Thymus (tissue), 11 donors: ENCODE measurements at regions not wholly inside any gene's neighbourhood (a gene's known extent, or its start where the extent isn't known, plus 50 kb on each side); places are given as distances from the start of the nearest gene placed in this dataset.

Experiments
- DNase-seq, 9 donors: peaks; one replicate each; pipeline ENCODE4 v3.0.0-alpha.2; 2013; ENCODE audit warnings: low spot score in 9 of 9, low read depth in 6 of 9, missing footprints in 1 of 9
- H3K27ac ChIP-seq, 2 donors: one replicate each; pipeline ENCODE4 v1.5.1; 2013; ENCODE audit warnings: control low read depth in 1 of 2, low read depth in 1 of 2, low read length in 1 of 2, mild to moderate bottlenecking in 1 of 2, moderate library complexity in 1 of 2
- H3K27me3 ChIP-seq, 2 donors: one replicate each; pipeline ENCODE4 v1.5.1; 2013; ENCODE audit warnings: low read length in 1 of 2; ENCODE audit not compliant: control insufficient read depth in 2 of 2, insufficient read depth in 1 of 2
- H3K36me3 ChIP-seq, 2 donors: one replicate each; pipeline ENCODE4 v1.5.1; 2013; ENCODE audit warnings: low read length in 1 of 2, mild to moderate bottlenecking in 1 of 2, moderate library complexity in 1 of 2; ENCODE audit not compliant: control insufficient read depth in 2 of 2, insufficient read depth in 2 of 2
- H3K4me1 ChIP-seq, 2 donors: one replicate each; pipeline ENCODE4 v1.5.1; 2013; ENCODE audit warnings: low read length in 2 of 2; ENCODE audit not compliant: control insufficient read depth in 2 of 2, insufficient read depth in 2 of 2
- H3K4me3 ChIP-seq, 2 donors: one replicate each; pipeline ENCODE4 v1.5.1; 2013; ENCODE audit warnings: low read length in 2 of 2, control low read depth in 1 of 2, mild to moderate bottlenecking in 1 of 2
- H3K9me3 ChIP-seq, 2 donors: one replicate each; pipeline ENCODE4 v1.5.1; 2013; ENCODE audit warnings: low read length in 1 of 2, mild to moderate bottlenecking in 1 of 2; ENCODE audit not compliant: control insufficient read depth in 2 of 2, insufficient read depth in 1 of 2
- WGBS: extraction: QIAGEN DNeasy Blood & Tissue Kit; methylation state at CpG from one replicate; pipeline ENCODE4 v1.1.7; 2013; 5-methylcytosine and 5-hydroxymethylcytosine counted together
- donor health status: healthy.

DNA sequence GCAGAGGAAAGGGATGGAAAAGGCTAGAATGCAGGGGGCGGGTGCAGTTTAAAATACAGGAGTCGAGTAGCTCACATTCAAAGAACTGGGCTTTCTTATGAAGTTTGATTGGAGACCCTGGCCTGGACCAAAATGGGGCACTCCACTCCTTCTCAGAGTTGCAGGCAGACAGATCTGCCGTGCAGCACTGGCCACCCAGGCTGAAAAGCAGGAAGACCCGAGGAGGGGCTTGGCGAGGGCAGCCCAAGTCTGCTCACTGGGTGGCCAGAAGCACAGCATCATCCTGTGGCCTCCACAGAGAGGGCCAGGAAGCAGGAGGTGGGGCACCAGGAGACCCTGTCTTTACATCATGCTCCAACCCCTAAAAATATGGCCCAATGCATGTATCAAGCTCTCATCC lies 109.1 kb upstream of the BCL2L14 start:
- peaks cover 0 to 2% of the 10 kb centered on the region in 2 donors for H3K9me3 ChIP-seq
- H3K27me3 ChIP-seq = no peaks in the 10 kb centered on the region
- no peak for DNase-seq
- no peaks in the 10 kb centered on the region for H3K36me3 ChIP-seq
- H3K27ac ChIP-seq = no peak overlapping the region
- H3K4me1 ChIP-seq = peaks cover 0 to 15% of the 10 kb centered on the region in 2 donors
- 83% methylated on average over 5 of the region's 5 CpGs for WGBS
- H3K4me3 ChIP-seq = no peak overlapping the region

DNA sequence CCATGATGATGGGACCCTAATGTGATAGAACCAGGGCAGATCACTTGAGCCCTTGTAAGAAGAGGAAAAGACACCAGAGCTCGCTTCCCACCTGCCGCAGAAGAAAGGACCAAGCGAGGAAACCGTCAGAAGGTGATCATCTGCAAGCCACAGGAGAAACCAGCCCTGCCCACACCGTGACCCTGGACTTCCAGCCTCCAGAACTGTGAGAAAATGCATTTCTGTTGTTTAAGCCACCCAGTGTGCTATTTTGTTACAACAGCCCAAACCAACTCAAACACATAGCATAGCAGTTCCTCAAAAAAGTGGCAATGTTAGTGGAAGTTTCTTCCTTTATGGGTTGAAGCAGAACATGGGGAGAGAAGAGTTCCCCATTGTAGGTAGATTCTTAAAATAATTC lies 107.9 kb upstream of the BCL2L14 start:
- WGBS = 99% methylated on average over 5 of the region's 5 CpGs

DNA sequence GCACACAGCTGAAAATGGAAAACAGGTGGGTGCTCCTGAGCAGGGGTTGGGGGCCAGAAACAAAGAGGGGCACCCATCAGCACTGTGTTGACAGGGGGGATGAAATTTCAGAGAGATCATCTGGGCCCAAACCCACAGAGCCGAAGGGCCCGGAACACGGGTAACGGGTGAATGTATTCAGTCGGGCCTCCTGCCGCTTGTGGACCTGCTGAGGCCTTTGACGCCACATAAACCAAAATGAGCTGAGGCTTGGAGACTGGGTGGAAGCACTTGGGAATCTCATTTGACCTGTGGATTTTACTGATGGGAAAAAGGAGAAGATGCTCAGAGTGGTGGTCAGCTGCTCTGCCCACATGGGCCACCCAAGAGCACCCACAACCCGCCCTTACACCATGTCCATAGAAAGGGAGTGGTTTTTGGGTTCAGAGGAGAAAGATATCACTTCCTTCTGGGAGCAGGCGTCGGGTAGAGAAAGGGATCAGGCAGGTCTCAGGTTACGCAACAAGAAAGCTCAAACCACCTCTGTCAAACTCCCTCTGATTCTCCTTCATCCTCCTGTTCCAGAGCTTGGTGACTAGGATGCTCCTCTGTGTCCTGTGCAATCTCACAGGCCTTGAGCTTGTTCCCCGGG lies 106.8 kb upstream of the BCL2L14 start:
- Histone ChIP-seq H3K36me3 (no peaks in the 10 kb centered on the region), H3K27me3 (no peaks in the 10 kb centered on the region), H3K9me3 (peaks cover 0 to 2% of the 10 kb centered on the region in 2 donors), H3K4me1 (peaks cover 4 to 13% of the 10 kb centered on the region in 2 donors), H3K4me3 (no peak overlapping the region), H3K27ac (no peak overlapping the region)
- WGBS = 97% methylated on average over 12 of the region's 12 CpGs
- DNase-seq = no peak

More for the DNA sequence above, 107.9 kb upstream of the BCL2L14 start:
- Histone ChIP-seq H3K9me3 (peaks cover 0 to 2% of the 10 kb centered on the region in 2 donors), H3K4me1 (peaks cover 4 to 21% of the 10 kb centered on the region in 2 donors), H3K4me3 (no peak overlapping the region), H3K27ac (no peak overlapping the region), H3K27me3 (no peaks in the 10 kb centered on the region), H3K36me3 (no peaks in the 10 kb centered on the region)
- no peak for DNase-seq

DNA sequence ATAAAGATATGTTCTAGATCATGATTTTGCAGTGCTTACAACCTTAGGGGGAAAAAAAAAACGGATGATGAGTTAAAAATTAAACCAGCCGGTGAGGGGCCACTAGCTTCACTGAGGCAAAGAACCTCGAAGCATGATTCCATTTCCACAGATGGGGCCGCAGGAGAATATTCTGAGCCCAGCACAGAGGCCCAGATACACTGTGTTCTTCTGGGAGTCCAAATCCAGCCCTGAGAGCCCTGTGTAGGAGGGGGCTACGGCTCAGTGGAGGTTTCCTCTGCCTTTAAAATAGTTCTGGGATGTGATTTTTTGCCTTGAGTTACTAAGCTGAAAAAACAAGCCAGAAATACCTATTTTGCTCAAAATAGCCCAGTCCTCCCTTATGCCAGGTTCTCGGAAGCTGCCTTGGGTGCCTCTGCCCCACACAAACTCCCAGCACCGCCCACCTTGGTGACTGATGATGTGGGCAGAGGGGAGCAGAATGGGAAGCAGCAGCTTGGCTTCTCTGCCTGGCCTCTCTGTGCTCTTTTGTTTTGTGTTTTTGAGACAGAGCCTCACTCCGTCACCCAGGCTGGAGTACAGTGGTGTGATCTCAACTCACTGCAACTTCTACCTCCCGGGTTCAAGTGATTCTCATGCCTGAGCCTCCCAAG lies 105.4 kb upstream of the BCL2L14 start:
- no peak overlapping the region for H3K27ac ChIP-seq
- H3K36me3 ChIP-seq = no peaks in the 10 kb centered on the region
- no peak for DNase-seq
- 98% methylated on average over 9 of the region's 9 CpGs for WGBS
- peaks cover 4 to 8% of the 10 kb centered on the region in 2 donors for H3K4me1 ChIP-seq
- peaks cover 0 to 2% of the 10 kb centered on the region in 2 donors for H3K9me3 ChIP-seq
- H3K4me3 ChIP-seq = no peak overlapping the region
- no peaks in the 10 kb centered on the region for H3K27me3 ChIP-seq

DNA sequence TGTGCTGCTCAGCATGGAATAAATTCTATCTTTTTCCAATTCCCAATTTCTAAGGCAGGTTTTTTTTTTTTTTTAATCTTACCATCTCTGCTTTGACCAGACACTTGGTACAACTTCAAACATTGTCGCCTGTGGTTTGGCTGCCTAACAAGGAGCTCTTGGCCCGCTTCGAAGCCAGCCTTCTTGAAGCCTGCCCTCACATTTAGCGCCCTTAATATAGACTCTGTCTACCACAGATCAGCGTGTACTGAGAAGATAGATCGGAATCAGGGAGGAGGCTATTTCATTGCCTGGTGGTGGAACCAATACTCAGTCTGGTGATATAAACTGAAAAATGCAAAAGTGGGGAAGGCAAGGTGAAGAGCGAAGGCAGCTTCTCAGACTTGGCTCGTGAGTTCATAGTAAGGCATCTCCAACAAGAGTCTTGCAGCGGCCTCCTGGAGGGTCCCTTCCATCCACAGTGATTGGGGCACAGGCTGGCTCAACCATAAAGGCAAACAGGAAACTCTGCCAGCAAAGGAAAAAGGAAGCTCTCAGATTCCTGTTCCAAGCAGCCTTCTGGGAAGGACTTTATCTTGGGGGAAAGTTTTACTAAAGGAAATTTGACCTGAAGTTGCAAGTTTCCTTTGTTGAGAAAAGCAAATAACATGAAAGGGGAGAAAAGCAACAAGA lies 103.2 kb upstream of the BCL2L14 start:
- no peak for DNase-seq
- Histone ChIP-seq H3K4me3 (no peak overlapping the region), H3K27me3 (no peaks in the 10 kb centered on the region), H3K4me1 (peaks cover 4 to 8% of the 10 kb centered on the region in 2 donors), H3K27ac (no peak overlapping the region), H3K36me3 (no peaks in the 10 kb centered on the region), H3K9me3 (no peaks in the 10 kb centered on the region)
- WGBS = 59% methylated on average over 9 of the region's 9 CpGs

DNA sequence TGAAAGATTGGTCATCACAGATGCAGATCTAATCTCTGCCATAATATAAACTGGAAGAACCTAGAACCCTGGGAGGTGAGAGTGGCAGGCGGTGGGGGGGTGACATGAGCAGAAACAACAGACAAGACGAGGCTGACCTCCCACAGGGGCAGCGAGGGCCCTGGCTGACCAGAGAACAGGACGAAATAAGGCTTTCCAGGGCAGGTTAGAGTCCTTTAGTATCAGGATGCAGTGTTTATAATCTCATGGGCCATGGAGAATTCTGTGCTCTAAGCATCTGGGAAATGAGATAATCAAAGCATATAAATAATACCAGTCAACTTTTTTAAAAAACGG lies 102.7 kb upstream of the BCL2L14 start:
- no peak for DNase-seq
- Histone ChIP-seq H3K36me3 (no peaks in the 10 kb centered on the region), H3K4me1 (peaks cover 4 to 8% of the 10 kb centered on the region in 2 donors), H3K4me3 (no peak overlapping the region), H3K27ac (no peak overlapping the region), H3K27me3 (no peaks in the 10 kb centered on the region), H3K9me3 (no peaks in the 10 kb centered on the region)
- WGBS = 79% methylated on average over 5 of the region's 5 CpGs

DNA sequence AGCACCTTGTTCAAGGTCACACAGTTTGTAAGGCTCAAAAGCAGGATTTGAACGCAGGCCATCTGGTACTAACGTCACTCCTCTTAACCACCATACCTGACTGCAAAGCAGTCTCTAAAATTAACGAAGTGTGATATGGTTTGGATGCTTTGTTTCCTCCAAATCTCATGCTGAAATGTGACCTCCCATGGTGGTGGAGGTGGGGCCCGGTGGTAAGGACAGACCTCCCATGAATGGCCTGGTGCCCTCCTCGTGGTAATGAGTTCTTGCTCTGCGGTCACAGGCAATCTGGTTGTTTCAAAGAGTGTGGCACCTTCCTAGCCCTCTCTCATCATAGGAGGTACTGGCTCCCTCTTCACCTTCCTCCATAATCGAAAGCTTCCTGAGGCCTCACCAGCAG lies 102.2 kb upstream of the BCL2L14 start:
- Histone ChIP-seq H3K27ac (no peak overlapping the region), H3K9me3 (no peaks in the 10 kb centered on the region), H3K4me1 (peaks cover 4 to 8% of the 10 kb centered on the region in 2 donors), H3K27me3 (no peaks in the 10 kb centered on the region), H3K36me3 (no peaks in the 10 kb centered on the region), H3K4me3 (no peak overlapping the region)
- DNase-seq = no peak
- 96% methylated on average over 7 of the region's 7 CpGs for WGBS

DNA sequence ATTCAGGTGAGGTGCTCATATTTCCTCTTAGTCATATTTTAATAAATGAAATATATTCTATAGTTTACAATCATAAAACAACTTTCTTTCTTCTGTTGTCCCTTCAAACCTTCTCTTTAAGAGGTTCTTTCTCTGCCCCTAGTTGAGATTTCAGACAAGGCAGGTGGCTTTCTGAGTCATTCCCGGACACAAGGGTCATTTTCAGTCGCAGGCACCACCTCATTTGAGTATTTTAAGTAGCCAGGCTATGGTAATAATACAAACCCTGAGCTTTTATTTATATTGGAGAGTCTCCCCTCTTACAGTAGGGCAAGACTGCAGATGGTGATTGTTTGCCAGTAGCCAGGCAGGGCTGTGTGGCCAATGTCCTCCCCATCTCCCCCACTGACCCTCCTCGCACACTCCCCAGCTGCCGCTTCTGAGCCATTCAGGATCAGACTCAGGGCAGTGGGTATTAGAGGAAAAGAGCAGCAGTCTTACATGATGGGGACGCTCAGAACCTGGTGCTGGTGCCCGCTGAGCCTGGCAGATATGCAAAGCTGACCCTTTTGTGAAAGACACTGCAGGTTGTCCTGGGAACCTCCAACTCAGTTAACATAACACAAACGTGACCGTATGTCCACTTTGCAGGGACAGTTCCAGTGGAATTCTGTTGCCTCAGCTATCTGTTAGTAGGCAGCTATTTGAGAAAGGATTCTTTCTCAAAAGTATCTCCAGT lies 101.1 kb upstream of the BCL2L14 start:
- WGBS = 97% methylated on average over 8 of the region's 8 CpGs
- Histone ChIP-seq H3K9me3 (no peaks in the 10 kb centered on the region), H3K27ac (no peak overlapping the region), H3K4me1 (peaks cover 4 to 8% of the 10 kb centered on the region in 2 donors), H3K4me3 (no peak overlapping the region), H3K36me3 (no peaks in the 10 kb centered on the region), H3K27me3 (no peaks in the 10 kb centered on the region)
- no peak for DNase-seq

DNA sequence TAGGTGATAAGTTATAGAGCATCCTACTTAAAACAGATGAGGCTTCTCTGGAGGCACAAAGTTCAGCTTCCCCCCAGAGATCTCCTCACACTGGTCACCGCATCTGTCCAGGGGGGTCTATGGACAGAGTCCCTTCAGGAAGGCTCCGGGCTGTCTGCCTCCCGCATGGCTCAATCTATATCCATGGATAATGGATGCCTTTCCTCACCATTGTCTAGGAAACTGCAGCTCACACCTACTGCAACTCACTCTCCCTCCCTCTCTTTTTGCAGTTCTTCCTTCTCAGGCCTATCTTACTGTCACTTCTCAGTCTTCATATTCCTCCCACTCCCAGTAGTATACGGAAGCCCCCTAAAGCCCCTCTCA lies 100.6 kb upstream of the BCL2L14 start:
- no peak for DNase-seq
- Histone ChIP-seq H3K4me1 (peaks cover 4 to 8% of the 10 kb centered on the region in 2 donors), H3K36me3 (no peaks in the 10 kb centered on the region), H3K4me3 (no peak overlapping the region), H3K9me3 (no peaks in the 10 kb centered on the region), H3K27me3 (no peaks in the 10 kb centered on the region), H3K27ac (no peak overlapping the region)
- 96% methylated on average over 4 of the region's 4 CpGs for WGBS
